ENCODE measurements at regions not wholly inside any gene's neighbourhood (a gene's known extent, or its start where the extent isn't known, plus 50 kb on each side); places are given as distances from the start of the nearest gene placed in this dataset.
"Not testable (repeated sequence)": the region's sequence is repeated elsewhere in the genome, so short reads cannot be mapped to it uniquely, and the experiment has no call there.

DNA sequence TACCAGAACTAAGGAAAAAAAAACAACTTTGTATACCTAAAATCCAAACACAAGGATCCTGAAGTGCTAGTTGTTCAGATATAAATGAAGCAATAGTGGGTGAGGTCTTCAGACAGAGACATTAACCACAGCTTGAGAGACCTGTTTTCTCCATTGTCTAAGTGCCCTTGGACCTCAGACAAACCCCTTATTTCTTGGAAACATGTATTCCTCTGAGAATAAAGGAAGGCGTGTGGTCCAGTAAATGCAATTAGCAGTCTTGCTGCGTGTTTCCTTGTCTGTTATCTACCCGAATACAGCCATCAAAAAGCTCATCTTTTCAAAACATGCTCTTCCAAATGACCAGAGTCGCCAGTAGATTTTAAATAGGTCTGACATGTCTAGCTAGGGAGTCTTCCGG lies 291.1 kb upstream of the NFIA start:
- H3K4me3 Mint-ChIP-seq: no peak overlapping the region
- DNase-seq (ENCODE audit: low read depth, low spot score): no peak
- H3K27ac Mint-ChIP-seq (ENCODE audit: unreplicated experiment): no peak overlapping the region
- no peaks in the 10 kb centered on the region for H3K27me3 Mint-ChIP-seq (ENCODE audit: low read depth)
- no peaks in the 10 kb centered on the region for H3K4me1 Mint-ChIP-seq
- no peaks in the 10 kb centered on the region for H3K36me3 Mint-ChIP-seq (ENCODE audit: low read depth)
- TF ChIP-seq, protein P1, sequence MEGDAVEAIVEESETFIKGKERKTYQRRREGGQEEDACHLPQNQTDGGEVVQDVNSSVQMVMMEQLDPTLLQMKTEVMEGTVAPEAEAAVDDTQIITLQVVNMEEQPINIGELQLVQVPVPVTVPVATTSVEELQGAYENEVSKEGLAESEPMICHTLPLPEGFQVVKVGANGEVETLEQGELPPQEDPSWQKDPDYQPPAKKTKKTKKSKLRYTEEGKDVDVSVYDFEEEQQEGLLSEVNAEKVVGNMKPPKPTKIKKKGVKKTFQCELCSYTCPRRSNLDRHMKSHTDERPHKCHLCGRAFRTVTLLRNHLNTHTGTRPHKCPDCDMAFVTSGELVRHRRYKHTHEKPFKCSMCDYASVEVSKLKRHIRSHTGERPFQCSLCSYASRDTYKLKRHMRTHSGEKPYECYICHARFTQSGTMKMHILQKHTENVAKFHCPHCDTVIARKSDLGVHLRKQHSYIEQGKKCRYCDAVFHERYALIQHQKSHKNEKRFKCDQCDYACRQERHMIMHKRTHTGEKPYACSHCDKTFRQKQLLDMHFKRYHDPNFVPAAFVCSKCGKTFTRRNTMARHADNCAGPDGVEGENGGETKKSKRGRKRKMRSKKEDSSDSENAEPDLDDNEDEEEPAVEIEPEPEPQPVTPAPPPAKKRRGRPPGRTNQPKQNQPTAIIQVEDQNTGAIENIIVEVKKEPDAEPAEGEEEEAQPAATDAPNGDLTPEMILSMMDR (conservative IDR thresholded peaks at IDR 0.05): no peak
- H3K9me3 Mint-ChIP-seq: no peaks in the 10 kb centered on the region

DNA sequence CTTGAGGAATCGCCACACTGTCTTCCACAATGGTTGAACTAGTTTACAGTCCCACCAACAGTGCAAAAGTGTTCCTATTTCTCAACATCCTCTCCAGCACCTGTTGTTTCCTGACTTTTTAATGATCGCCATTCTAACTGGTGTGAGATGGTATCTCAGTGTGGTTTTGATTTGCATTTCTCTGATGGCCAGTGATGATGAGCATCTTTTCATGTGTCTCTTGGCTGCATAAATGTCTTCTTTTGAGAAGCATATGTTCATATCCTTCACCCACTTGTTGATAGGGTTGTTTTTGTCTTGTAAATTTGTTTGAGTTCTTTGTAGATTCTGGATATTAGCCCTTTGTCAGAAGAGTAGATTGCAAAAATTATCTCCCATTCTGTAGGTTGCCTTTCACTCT lies 309.3 kb upstream of the NFIA start:
- H3K27me3 Mint-ChIP-seq (ENCODE audit: low read depth); DNase-seq (ENCODE audit: low read depth, low spot score); H3K27ac Mint-ChIP-seq (ENCODE audit: unreplicated experiment); H3K4me3 Mint-ChIP-seq; H3K4me1 Mint-ChIP-seq: not testable (repeated sequence)
- Mint-ChIP-seq H3K36me3 (ENCODE audit: low read depth) (peaks cover 19% of the 10 kb centered on the region), H3K9me3 (peaks cover 15% of the 10 kb centered on the region)

DNA sequence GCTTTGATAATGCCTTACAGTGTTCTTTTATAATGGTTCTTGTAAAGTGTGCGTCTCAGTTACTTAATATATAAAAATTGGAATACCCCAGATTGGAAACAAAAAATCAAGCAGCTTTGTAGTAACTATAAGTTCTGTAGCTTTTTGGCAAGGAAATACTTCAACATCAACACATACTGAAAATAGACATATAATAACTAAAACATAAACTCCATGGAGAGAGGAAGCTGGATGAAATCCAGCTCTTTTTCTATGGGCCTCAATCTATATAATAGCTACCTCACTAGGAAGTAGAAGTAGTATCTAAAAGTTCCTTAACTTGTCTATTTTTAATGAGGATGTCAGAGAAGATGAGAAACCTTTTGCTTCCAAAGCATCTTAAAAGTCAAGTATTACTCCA lies 313.3 kb upstream of the NFIA start:
- TF ChIP-seq, protein P1 (conservative IDR thresholded peaks at IDR 0.05): no peak
- H3K36me3 Mint-ChIP-seq (ENCODE audit: low read depth): peaks cover 16% of the 10 kb centered on the region
- no peak overlapping the region for H3K27ac Mint-ChIP-seq (ENCODE audit: unreplicated experiment)
- peaks cover 12% of the 10 kb centered on the region for H3K9me3 Mint-ChIP-seq
- DNase-seq (ENCODE audit: low read depth, low spot score): no peak
- H3K4me3 Mint-ChIP-seq: no peak overlapping the region
- no peaks in the 10 kb centered on the region for H3K27me3 Mint-ChIP-seq (ENCODE audit: low read depth)
- no peaks in the 10 kb centered on the region for H3K4me1 Mint-ChIP-seq

DNA sequence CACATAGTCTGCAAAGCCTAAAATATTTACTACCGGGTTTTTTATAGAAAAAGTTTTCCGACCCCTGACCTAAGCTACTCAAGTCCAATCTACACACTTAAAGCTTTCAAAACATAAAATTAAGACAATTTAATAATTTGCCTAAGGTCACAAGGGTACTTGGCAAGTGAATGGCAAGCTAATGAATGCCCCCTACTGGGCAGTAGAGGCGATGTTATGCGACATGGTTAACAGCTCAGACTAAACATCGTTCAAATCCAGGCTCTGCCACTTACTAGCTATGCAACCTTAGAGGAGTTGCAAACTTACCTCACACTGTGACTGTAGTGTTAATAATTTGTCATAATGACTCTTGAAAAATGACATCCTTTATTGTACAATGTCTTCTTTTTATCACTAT lies 317.2 kb upstream of the NFIA start:
- Mint-ChIP-seq H3K27me3 (ENCODE audit: low read depth) (no peaks in the 10 kb centered on the region), H3K36me3 (ENCODE audit: low read depth) (peaks cover 6% of the 10 kb centered on the region), H3K4me3 (no peak overlapping the region), H3K27ac (ENCODE audit: unreplicated experiment) (no peak overlapping the region), H3K9me3 (peaks cover 5% of the 10 kb centered on the region), H3K4me1 (no peaks in the 10 kb centered on the region)
- TF ChIP-seq, protein P1 (conservative IDR thresholded peaks at IDR 0.05): peak; percentile 68
- no peak for DNase-seq (ENCODE audit: low read depth, low spot score)

DNA sequence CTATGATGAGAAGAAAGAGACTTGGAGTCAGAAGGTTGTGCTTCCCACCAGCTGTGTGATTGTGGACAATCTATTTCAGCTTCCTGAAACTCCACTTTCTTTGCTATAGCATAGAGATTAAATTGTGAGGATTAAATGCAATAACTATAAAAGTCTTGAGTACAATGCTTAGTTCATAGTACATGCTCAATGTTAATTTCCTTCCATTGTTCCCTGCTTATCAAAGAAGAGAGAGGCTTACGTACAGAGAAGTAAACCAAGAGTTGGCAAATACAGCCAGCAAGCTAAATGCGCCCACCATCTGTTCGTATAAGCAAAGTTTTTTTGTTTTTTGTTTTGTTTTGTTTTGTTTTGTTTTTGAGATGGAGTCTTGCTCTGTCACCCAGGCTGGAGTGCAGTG lies 317.9 kb upstream of the NFIA start:
- no peak for DNase-seq (ENCODE audit: low read depth, low spot score)
- no peaks in the 10 kb centered on the region for H3K27me3 Mint-ChIP-seq (ENCODE audit: low read depth)
- H3K4me1 Mint-ChIP-seq: peaks cover 1% of the 10 kb centered on the region
- H3K4me3 Mint-ChIP-seq: no peak overlapping the region
- H3K9me3 Mint-ChIP-seq: peaks cover 5% of the 10 kb centered on the region
- H3K27ac Mint-ChIP-seq (ENCODE audit: unreplicated experiment): no peak overlapping the region
- H3K36me3 Mint-ChIP-seq (ENCODE audit: low read depth): peaks cover 5% of the 10 kb centered on the region
- TF ChIP-seq, protein P1 (conservative IDR thresholded peaks at IDR 0.05): no peak

DNA sequence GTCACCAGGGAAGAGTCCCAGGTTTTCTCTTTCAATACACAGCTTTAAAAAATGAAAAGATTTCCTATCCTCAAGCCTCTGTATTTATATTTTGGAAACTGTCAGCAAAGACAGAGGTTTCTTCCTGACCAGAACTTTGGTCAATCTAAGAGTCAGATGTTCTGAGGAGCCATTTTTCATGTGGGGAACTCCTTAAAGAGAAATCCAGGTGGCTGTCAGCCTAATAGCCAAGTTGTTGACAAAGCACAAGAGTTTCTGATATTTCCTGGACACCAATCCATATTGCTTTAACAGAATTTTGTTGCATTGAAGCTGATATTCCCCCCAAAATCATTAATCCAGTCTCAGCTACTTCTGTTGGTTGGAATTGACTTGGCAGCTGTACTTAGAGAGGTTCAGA lies 318.6 kb upstream of the NFIA start:
- H3K4me3 Mint-ChIP-seq: no peak overlapping the region
- peaks cover 5% of the 10 kb centered on the region for H3K36me3 Mint-ChIP-seq (ENCODE audit: low read depth)

More for the DNA sequence above, 318.6 kb upstream of the NFIA start:
- TF ChIP-seq, protein P1 (conservative IDR thresholded peaks at IDR 0.05): no peak
- Mint-ChIP-seq H3K27ac (ENCODE audit: unreplicated experiment) (no peak overlapping the region), H3K27me3 (ENCODE audit: low read depth) (no peaks in the 10 kb centered on the region), H3K4me1 (peaks cover 4% of the 10 kb centered on the region), H3K9me3 (peaks cover 5% of the 10 kb centered on the region)
- DNase-seq (ENCODE audit: low read depth, low spot score): no peak
